ENCODE measurements at regions not wholly inside any gene's neighbourhood (a gene's known extent, or its start where the extent isn't known, plus 50 kb on each side); places are given as distances from the start of the nearest gene placed in this dataset.

GRCh38 chr10:6695519-6695918 lies 115.4 kb upstream of the PRKCQ start:
- no peak overlapping the region for H3K27ac Mint-ChIP-seq

GRCh38 chr10:6694447-6695140 lies 114.5 kb upstream of the PRKCQ start:
- Mint-ChIP-seq H3K9me3 (no peaks in the 10 kb centered on the region), H3K27me3 (ENCODE audit: insufficient read depth) (no peaks in the 10 kb centered on the region), H3K4me1 (peaks cover 9% of the 10 kb centered on the region), H3K4me3 (no peak overlapping the region), H3K27ac (no peak overlapping the region), H3K36me3 (ENCODE audit: low read depth) (no peaks in the 10 kb centered on the region)
- Histone ChIP-seq H3K9ac (ENCODE audit: extremely low read depth, low read length, poor library complexity, severe bottlenecking) (no peak overlapping the region), H3K36me3 (ENCODE audit: control insufficient read depth, insufficient read depth, low read length) (no peaks in the 10 kb centered on the region), H3K27ac (ENCODE audit: low read depth, low read length) (no peak overlapping the region), H3K9me3 (ENCODE audit: control insufficient read depth, low read length) (no peaks in the 10 kb centered on the region), H3K4me3 (ENCODE audit: low read length) (no peak overlapping the region), H3K27me3 (ENCODE audit: control insufficient read depth, insufficient read depth, low read length, poor library complexity, severe bottlenecking) (no peaks in the 10 kb centered on the region), H3K4me1 (ENCODE audit: control insufficient read depth, insufficient read depth, low read length) (no peaks in the 10 kb centered on the region)
- no peak for DNase-seq
- WGBS, 2 experiments (ENCODE audit: insufficient coverage in 1 of 2, insufficient read length in 1 of 2) = 84 to 89% methylated on average over 6 to 8 of the region's 8 CpGs
- TF ChIP-seq CTCF (conservative IDR thresholded peaks at IDR 0.05) = no peak

More at GRCh38 chr10:6695519-6695918, 115.4 kb upstream of the PRKCQ start:
- Histone ChIP-seq H3K9me3 (ENCODE audit: control insufficient read depth, low read length) (no peaks in the 10 kb centered on the region), H3K27ac (ENCODE audit: low read depth, low read length) (no peak overlapping the region), H3K4me3 (ENCODE audit: low read length) (no peak overlapping the region), H3K9ac (ENCODE audit: extremely low read depth, low read length, poor library complexity, severe bottlenecking) (no peak overlapping the region), H3K36me3 (ENCODE audit: control insufficient read depth, insufficient read depth, low read length) (no peaks in the 10 kb centered on the region), H3K27me3 (ENCODE audit: control insufficient read depth, insufficient read depth, low read length, poor library complexity, severe bottlenecking) (no peaks in the 10 kb centered on the region), H3K4me1 (ENCODE audit: control insufficient read depth, insufficient read depth, low read length) (no peaks in the 10 kb centered on the region)
- TF ChIP-seq CTCF (conservative IDR thresholded peaks at IDR 0.05) = no peak
- H3K4me3 Mint-ChIP-seq = no peak overlapping the region
- peaks cover 5% of the 10 kb centered on the region for H3K4me1 Mint-ChIP-seq
- H3K9me3 Mint-ChIP-seq = no peaks in the 10 kb centered on the region
- no peak for DNase-seq
- H3K27me3 Mint-ChIP-seq (ENCODE audit: insufficient read depth) = no peaks in the 10 kb centered on the region
- no peaks in the 10 kb centered on the region for H3K36me3 Mint-ChIP-seq (ENCODE audit: low read depth)
- WGBS, 2 experiments (ENCODE audit: insufficient coverage in 1 of 2, insufficient read length in 1 of 2) = 60 to 95% methylated on average over 1 of the region's 1 CpG

- H3K4me3 Mint-ChIP-seq = no peak overlapping the region
- no peaks in the 10 kb centered on the region for H3K36me3 Mint-ChIP-seq (ENCODE audit: low read depth)
- peaks cover 8% of the 10 kb centered on the region for H3K27me3 Mint-ChIP-seq (ENCODE audit: insufficient read depth)
- Histone ChIP-seq H3K4me3 (ENCODE audit: low read length) (no peak overlapping the region), H3K9me3 (ENCODE audit: control insufficient read depth, low read length) (no peaks in the 10 kb centered on the region), H3K4me1 (ENCODE audit: control insufficient read depth, insufficient read depth, low read length) (no peaks in the 10 kb centered on the region), H3K9ac (ENCODE audit: extremely low read depth, low read length, poor library complexity, severe bottlenecking) (no peak overlapping the region), H3K27me3 (ENCODE audit: control insufficient read depth, insufficient read depth, low read length, poor library complexity, severe bottlenecking) (no peaks in the 10 kb centered on the region), H3K27ac (ENCODE audit: low read depth, low read length) (no peak overlapping the region), H3K36me3 (ENCODE audit: control insufficient read depth, insufficient read depth, low read length) (no peaks in the 10 kb centered on the region)
- H3K9me3 Mint-ChIP-seq = no peaks in the 10 kb centered on the region
- no peak for TF ChIP-seq CTCF (conservative IDR thresholded peaks at IDR 0.05)
- WGBS, 2 experiments (ENCODE audit: insufficient coverage in 1 of 2, insufficient read length in 1 of 2) = 91 to 95% methylated on average over 4 to 7 of the region's 7 CpGs
- no peak overlapping the region for H3K27ac Mint-ChIP-seq
- H3K4me1 Mint-ChIP-seq = peaks cover 12% of the 10 kb centered on the region
- no peak for DNase-seq
Observed at GRCh38 chr10:6692856-6693255, 112.8 kb upstream of the PRKCQ start.

Data from endodermal cell (in vitro differentiated cells).